GM04503 (cell line): ENCODE measurements at regions not wholly inside any gene's neighbourhood (a gene's known extent, or its start where the extent isn't known, plus 50 kb on each side); places are given as distances from the start of the nearest gene placed in this dataset.
"Not testable (repeated sequence)": the region's sequence is repeated elsewhere in the genome, so short reads cannot be mapped to it uniquely, and the experiment has no call there.

Experiments used
- DNase-seq: peaks from one replicate; pipeline ENCODE4 v3.0.0-alpha.2; 2012; ENCODE audit warnings: low read depth

DNA sequence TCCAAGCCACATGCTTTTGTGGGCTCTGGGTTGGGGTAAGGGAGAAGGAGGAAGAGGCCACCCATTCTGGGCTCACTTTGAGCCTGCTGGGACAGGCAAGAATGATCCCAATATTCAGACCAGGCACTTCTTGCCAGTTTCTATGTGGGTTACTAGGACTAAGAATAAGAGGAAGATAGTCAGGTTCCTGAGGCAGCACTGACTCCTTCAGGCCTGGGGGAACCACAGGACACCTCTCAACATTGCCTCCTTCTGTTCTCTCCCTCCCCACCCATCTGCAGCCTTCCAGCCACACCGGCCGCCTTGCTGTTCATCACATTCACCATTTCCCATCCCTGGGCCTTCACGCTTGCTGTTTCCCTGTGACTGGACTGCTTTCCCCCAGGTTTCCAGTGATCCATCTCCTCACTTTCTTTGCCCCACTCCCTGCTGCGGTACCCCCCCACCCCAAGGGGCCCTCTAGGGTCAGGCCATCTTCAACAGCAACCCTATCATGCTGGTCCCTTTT lies 69.2 kb upstream of the SIRPA start:
- DNase-seq = no peak

DNA sequence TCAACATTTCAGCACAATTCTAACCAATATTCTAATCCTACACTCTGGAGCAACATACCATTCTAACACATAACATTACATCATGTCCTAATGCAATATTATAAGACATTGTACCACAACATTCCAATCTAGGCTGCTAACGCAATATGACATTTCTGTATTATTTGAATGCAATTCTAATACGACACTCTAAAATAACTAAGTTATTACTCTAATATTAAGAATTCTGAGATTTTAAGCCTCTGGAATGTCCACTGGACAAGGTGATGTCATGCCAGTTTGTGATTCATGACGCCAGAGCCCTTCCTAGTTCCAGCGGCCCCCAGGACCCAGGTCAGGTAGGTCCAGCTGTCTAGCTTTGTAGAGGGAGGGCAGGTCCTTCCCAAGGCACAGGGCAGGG lies 69.7 kb upstream of the SIRPA start:
- no peak for DNase-seq

DNA sequence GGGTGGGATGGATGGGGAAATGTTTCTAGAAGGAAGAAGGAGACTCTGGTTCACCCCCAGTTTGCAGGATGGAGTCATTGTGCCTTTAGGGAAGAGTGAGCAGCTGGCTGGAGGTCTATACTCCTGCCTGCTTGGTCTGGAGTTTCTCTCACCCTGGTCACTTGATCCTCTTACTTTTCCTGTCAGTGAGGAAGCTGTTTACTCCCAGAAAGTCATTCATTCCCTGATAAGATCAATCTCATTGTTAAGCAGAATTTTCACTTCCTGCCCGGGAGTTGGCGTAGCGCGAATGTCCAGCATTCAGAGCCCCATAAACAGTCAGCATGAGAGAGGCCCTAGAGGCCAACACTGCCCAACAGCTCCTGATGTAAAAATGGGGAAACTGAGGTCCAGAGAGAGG lies 70.4 kb upstream of the SIRPA start:
- DNase-seq = no peak

DNA sequence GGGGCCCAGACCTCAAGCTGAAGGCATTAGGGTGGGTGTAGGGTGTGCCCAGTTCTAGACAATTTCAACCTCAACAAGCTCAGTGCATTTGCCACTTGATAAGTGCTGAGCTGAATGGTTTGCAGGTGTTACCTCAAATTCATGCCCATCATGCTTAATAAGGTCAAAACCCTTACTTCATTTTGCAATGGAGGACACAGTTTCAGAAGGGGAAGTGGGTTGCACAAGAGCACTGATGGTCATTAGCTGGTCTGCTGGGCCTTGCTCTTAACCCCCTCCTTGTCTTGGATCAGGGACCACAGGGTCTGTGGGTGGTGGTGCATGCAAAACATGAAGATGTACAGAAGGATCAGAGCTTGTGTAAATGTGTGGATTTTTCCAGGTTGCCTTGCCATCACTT lies 71.0 kb upstream of the SIRPA start:
- DNase-seq = no peak

DNA sequence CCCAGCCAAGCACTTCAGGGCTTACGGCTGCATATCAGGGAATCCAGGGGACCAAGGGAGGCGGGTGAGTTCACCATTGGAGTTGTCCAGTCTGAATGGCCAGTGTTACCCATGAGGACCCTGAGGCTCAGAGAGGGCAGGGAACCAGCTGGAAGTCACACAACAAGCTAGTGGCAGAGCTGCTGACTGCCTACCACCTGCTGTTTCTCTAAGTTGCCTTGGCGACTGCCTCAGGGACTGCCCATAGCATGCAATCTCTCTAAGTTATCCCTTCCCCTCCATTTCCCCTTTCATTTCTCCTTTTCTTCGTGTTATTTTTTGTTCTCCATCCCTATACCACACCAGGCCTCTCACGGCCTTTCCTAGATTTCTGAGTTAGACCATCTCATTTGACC lies 71.8 kb upstream of the SIRPA start:
- no peak for DNase-seq

DNA sequence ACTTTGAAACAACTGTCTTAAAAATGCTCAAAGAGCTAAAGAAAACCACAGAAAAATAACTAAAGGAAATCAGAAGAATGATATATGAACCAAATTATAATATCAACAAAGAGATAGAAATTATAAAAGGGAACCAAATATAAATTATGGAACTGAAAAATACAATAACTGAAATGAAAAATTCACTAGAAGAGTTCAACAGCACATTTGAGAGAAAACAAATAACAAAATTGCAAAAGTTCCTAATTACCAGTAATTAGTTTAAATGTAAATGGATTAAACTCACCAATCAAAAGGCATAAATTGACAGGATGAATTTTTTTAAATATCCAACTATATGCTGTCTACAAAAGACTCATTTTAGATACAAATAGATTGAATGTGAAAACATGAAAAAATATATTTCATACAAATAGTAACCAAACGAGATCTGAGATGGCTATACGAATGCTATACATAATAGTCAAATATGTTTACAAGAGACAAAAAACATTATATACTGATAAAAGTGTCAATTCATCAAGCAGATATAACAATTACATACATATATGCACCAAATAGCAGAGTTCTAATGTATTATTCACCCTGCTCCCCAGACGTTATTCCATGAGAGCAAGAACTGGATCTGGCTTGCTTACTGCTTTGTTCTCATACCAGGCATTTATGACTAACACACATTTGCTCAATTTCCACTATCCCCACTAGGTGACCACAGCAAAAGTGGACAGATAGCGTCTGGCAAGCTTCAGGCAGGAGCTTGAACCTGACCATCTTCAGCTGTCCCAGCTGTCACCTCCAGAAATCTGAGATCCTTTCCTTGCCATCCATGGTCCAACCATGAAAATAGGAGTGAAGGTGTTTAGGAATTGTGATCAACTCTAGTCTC lies 72.4 kb upstream of the SIRPA start:
- DNase-seq = no peak

DNA sequence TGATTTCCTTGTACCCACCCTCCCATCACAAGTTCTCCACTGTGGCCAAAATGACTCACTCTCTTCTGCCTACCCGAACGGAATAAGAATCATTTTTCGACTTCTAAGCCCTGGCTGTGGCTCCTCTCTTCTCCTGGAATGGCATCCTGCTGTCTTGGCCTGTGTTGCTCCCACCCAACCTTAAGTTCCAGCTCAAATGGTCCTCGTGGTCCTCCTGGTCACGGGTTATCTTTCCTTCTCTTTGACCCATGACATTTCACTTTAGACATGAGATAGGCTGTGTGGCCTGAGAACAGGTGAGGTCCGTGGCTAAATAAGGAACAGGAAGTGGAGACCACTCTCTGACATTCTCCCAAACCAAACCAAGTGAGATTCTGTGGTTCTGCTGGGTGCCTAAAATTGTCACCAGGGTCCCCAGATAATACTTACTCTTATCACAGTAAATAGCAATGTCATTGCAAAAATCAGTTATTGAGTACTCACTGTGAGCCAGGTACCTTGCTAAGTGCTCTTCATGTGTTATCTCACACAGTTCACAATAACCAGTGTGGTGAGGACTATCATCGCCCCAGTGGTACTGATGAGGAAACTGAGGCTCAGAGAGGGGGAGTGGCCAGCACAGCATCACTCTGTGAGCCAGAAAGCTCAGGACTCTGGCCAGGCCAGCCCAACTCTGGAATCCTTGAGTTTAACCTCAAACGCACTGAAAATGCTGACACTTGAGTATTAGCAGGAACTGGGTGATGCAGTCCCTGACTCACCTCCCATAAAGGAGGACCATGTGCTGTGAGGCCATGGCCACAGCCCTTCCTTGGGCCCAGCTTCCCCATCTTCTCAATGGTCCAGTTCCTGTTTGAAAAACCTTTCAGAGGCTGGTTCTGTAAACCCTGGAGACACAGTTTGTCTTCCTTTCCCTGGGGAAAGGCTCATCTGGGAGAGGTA lies 74.8 kb upstream of the SIRPA start:
- DNase-seq = peak; percentile 64

DNA sequence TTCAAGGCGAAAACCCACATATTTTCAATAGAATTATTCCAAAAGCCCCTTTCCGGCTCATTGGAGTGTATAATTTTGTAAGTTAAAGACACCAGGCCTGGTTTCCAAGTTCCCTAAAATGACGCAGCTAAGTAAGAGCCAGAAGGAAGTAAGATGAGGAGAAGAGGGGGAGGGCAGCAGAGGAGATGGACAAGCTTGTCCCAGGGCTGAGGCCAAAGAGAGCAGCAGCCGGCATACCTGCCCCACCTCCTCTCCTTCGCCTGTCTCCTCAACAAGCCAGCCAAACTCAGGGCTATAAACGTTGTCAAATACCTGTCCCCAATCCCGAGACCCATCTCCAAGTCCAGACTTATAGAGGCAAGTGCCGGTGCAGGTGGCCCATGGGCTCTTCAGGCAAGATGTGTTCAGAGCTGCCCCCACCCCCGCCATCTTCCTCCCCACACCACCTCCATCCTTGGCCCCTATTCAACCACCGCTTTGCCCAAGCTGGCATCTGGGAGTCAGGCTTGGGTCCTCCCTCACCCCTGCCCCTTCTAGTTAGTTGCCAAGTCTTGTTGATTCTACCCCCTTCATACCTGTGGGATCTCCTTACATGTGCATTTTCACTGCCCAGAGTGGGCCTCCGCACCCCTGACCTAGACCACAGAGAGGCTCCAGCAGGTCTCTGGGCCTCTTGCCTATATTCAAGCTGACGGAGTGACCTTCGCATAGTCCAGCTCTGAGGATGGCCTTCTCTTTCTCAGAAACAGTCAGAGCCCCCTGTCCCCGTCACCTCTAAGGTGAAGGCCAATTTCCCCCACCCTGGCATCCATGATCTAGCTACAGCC lies 75.7 kb upstream of the SIRPA start:
- DNase-seq = no peak

DNA sequence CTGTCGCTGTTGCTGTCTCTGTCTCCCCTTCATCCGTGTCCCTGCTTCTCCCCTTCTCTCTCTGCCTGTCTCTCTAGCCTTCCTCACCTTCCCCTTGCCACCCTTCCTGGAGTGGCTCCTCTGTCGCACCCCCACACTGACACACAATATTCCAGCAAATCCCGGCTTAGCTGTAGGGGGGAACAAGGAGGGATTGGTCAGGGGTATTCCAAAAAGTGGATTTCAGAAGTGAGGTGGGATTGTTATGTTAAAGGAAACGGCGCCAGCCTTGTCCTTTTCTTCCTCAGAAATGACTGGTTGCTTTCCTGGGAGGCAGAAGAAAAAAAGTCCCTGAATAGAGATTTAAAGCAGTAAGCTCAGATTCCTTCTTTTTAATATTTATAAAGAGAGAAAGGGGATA lies 76.3 kb upstream of the SIRPA start:
- DNase-seq = no peak

DNA sequence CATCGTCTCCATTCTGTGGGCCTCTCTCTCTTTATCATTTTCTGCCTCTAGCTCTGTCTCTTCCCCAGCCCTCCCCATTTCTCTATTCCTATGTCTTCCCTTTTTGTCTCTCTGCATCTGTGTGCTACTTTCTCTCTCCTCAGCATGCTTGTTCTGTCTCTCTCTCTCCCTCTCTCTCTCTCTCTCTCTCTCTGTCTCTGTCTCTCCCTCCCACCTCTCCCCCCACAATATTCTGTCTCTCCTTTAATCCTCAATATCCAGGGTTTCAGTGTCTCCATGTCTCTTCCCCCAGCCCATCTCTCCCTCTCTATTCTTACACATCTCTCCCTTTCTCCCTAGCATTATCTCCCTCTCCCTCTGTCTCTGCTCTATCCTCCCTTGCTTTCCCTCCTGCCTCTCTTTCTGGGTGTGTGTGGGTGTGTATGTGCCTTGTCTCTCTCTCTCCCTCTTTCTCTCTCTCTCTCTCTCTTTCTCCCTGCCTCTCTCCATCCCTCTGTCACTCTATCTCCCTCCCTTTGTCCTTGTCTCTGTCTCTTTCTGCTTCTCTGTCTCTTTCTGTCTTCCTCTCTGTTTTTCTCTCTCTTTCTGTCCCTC lies 76.9 kb upstream of the SIRPA start:
- no peak for DNase-seq

DNA sequence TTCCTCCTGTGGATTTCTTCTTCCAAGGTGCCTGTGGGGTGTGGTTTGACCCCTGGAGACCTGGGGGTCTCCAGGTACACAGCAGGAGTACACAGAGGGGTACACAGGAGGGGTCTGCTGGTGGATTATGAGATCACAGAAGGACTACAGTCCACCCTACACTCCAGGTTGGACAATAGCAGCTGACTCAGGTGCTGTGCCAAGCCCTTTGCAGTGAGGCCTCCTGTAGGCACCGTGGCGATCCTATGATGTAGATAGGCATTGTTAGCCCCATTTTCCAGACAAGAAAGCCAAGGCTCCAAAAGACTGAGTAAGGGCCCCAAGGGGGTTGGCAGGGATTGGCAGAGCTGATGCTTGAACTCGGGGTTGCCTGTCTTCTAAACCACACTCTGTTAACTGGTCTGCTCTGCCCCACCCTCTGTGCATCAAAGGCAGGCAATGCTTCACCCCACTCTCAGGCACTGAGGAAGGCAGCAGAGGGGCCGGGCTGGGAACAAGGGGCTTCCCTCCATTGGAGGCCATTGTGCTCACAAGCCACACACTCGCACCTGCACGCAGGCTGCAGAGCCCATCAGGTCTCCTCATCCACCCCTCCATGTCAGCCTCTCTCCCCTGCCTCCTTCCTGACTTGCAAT lies 77.5 kb upstream of the SIRPA start:
- DNase-seq = no peak

DNA sequence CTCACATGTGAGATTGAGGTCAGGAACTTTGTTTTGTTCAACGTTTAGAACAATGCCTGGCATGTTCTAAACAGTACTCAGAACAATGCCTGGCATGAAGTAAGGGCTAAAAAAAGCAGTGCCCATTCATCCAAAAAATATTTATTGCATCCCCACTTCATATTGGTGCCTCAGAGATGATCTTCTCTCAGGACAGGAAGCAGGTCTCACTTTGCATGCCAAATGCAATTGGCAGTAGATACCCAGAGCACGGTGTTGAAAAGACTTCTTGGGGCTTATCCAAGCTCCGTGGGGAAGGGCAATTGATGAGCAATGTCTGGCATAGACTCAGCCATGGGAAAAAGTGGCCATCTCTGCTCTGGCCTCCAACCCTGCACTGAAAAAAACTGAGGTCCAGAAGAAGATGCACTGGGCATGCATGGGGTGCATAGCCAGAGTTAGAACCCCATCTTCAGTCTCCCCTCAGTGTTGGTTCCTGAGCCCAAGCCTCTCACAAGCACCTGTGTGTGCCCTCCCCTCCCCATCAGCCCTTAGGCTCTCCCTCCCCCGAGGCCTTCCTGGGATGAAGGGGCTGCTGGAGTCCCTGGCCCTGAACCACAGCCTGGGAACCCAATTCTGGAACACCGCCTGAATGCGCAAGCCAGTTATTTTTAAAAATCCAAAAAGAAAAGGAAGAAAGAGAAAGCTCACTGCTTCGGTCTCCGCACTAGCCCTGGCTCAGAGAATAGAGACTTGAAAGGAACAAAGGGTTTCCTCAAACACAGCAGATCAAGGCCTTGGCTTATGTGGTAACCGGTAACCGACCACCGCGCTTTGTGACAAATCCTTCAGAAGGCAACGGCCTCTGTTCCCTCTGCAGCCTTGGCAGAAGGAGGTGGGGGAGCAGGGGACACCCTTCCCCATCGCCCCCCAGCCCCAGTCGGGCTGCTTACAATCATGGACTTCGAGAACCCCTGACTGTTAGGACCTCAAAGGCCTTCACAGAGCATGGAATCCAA lies 78.5 kb upstream of the SIRPA start:
- peak; percentile 97 for DNase-seq

DNA sequence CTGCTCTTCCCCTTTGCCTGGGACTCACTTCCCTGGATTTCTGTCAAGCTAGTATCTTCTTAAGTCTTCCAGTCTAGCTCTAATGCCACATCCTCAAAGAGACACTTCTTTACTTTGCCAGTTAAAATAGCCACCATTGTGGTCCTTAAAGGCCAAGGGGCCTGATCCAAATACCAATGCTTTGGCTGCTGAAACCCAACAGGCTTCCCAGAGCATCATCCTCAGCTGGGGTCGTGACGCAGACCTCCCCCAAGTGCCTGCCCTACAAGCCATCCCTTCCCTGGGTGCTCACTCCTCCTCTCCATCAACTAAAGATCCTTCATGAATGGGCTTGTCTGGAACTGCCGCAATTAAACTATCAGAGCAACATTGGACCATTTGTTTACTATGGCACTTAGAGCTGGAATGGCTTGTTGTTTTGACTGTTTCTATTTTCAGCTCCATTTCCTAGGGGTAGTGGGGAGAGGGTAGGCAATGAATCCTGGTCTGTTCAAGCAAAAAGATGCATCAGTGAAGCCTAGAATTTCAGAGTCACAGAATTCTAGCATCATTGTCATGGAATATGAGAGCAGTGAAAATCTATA lies 79.6 kb upstream of the SIRPA start:
- no peak for DNase-seq

DNA sequence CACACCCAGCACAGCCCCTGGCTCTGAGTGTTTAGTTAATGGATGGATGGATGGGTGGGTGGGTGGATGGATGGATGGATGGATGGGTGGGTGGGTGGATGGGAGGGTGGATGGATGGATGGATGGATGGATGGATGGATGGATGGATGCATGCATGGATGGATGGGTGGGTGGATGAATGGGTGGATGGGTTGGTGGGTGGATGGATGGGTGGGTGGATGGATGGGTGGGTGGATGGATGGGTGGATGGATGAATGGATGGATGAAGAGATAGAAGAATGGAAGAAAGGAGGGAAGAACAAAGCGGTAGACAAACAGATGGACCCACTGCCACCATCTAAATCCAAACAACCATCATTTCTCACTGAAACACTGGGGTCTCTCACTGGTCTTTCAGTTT lies 80.3 kb upstream of the SIRPA start:
- DNase-seq = not testable (repeated sequence)

DNA sequence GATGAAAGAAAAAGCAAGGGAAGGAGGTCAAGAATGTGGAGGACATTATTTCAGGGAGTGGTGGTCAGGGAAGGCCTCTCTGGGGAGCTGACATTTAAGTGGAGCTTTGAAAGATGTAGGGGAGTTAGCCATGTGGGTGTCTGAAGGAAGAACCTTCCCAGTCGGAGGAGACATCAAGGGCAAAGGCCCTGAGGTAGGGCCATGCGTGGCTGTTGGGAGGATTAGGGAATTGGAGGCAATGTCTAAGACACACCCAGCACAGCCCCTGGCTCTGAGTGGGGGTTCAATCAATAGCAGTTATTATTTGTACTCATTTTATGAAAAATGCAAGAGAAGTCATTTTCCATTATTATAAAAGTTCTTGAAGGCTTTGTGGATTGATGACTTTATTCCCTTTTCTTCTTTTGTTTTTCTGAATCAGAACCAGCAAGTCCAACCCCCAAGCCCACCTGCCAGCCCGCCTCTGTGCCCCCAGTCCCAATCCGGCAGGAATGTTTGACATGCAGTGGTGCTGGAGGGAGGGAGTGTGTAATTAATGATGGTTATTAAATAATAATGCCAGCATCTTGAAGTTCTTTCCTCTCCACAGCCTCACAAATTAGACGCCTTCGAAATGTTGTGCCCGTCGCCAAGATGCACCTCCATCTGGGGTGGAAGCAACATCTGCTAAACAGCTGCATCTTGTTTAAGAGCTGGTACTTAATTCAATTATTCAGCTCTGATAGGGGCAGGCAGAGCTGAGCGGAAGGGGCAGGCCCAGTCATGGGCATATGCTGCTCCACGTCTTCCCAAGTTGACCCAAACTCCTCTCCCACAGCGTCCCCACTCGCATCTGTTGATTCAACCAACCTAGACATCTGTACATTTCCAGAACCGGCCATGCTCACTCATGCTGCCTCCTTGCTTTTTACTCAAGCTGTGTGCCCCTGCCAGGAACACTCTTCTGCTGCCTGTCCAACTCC lies 81.3 kb upstream of the SIRPA start:
- DNase-seq = no peak

DNA sequence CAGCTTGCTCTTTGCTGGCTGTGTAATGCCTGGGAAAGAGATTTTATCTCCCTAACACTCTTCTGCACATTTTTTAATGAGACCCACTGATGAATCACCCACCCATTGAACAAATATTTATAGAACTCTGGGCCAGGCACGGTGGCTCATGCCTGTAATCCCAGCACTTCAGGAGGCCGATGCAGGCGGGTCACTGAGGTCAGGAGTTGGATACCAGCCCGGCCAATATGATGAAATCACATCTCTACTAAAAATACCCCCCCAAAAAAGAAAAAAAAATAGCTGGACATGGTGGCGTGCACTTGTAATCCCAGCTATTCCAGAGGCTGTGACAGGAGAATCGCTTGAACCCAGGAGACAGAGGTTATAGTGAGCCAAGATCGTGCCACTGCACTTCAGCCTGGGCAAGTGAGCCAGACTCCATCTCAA lies 82.1 kb upstream of the SIRPA start:
- peak; percentile 91 for DNase-seq

DNA sequence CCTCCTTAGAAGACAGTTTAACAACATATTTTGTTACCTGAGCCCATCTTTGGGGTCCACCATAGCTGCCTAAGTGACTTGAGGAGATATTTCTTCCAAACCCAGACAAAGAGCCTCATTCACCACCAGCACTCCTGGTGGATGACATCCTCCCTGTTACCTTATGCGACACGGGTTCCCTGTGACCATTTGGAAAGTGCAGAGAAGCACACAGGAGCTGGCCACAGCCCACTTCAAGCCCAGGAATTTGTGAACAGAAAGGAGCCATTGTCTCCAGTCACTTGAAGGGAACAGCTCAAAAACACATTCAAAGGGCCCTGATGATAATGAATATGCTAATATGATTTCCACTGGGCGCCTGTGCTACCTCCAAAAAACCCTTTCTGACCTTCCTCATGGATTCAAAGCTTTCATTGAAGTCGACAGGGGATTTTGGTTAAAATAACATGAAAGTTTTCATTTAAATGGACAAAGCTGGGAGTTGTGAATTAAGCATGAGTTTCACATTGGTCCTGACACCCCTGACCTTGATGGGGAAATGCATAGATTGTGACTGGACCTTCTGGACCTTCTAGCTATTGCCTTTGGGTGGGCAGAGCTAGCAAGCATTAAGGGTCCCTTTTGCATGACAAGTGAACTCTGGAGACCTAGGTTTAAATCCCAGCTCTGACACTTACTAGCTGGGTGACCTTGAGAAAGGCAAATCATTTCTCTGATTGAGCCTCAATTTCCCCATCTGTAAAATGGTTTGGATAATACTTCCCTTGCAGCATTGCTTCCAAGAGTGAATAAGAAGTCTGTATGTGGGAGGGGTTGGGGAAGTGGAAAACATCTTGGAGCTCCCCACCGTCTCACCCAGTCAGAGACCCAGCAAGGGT lies 83.3 kb upstream of the SIRPA start:
- DNase-seq = no peak
